Tibial nerve (tissue), 4 donors: ENCODE measurements at regions not wholly inside any gene's neighbourhood (a gene's known extent, or its start where the extent isn't known, plus 50 kb on each side); places are given as distances from the start of the nearest gene placed in this dataset.

Experiments
- EP300 ChIP-seq, 2 donors: sonication (generic); formaldehyde crosslinking; IDR thresholded peaks; one replicate each; pipeline ENCODE4 v1.6.1; 2017; ENCODE audit warnings: antibody characterized with exemption in 2 of 2, mild to moderate bottlenecking in 1 of 2
- POLR2A ChIP-seq, 2 donors: fragments of 450-650 bp; IDR thresholded peaks; one replicate each; pipeline ENCODE4 v1.6.1; 2017; ENCODE audit warnings: antibody characterized with exemption in 2 of 2, mild to moderate bottlenecking in 2 of 2, moderate library complexity in 2 of 2
- TF ChIP-seq, protein P1 (sequence below), 5 experiments: fragments of 200-600 bp in 3 of 5; fragments of 450-650 bp in 2 of 5; sonication (generic) in 3 of 5; IDR thresholded peaks; one replicate each; pipeline ENCODE4 v1.5.1; 2016 to 2019; ENCODE audit warnings: antibody characterized with exemption in 5 of 5, mild to moderate bottlenecking in 3 of 5, moderate library complexity in 2 of 5

- TF ChIP-seq, protein P1, sequence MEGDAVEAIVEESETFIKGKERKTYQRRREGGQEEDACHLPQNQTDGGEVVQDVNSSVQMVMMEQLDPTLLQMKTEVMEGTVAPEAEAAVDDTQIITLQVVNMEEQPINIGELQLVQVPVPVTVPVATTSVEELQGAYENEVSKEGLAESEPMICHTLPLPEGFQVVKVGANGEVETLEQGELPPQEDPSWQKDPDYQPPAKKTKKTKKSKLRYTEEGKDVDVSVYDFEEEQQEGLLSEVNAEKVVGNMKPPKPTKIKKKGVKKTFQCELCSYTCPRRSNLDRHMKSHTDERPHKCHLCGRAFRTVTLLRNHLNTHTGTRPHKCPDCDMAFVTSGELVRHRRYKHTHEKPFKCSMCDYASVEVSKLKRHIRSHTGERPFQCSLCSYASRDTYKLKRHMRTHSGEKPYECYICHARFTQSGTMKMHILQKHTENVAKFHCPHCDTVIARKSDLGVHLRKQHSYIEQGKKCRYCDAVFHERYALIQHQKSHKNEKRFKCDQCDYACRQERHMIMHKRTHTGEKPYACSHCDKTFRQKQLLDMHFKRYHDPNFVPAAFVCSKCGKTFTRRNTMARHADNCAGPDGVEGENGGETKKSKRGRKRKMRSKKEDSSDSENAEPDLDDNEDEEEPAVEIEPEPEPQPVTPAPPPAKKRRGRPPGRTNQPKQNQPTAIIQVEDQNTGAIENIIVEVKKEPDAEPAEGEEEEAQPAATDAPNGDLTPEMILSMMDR (IDR thresholded peaks at IDR 0.05): no peak
- TF ChIP-seq EP300 (IDR thresholded peaks at IDR 0.05) (no peak), POLR2A (IDR thresholded peaks at IDR 0.05) (no peak)
These were observed 384.7 kb downstream of the LRRIQ3 start for GRCh38 chr1:73813236-73813635.
